Smooth muscle cell (in vitro differentiated cells): ENCODE measurements at regions not wholly inside any gene's neighbourhood (a gene's known extent, or its start where the extent isn't known, plus 50 kb on each side); places are given as distances from the start of the nearest gene placed in this dataset.
A peak's percentile ranks its signal among the peaks of the same experiment; 100 is the strongest.

ENCODE experiments used
- DNase-seq: peaks from one replicate; lab custom pipeline; 2025; ENCODE audit not compliant: unreplicated experiment; lab: John Stamatoyannopoulos, UW
- H2AFZ ChIP-seq: fragments of 200-600 bp; sonication (generic); 2 replicates; pipeline ENCODE4 v1.6.0; 2016; ENCODE audit warnings: antibody characterized with exemption, low read depth, mild to moderate bottlenecking
- H3F3A ChIP-seq: fragments of 200-600 bp; sonication (generic); 2 replicates; pipeline ENCODE4 v1.6.0; 2017; ENCODE audit warnings: antibody characterized with exemption, low read depth
- H3K27ac ChIP-seq: fragments of 200-600 bp; sonication (generic); 2 replicates; pipeline ENCODE4 v1.5.1; 2016; ENCODE audit warnings: low read depth, mild to moderate bottlenecking
- H3K27me3 ChIP-seq: fragments of 200-600 bp; sonication (generic); 2 replicates; pipeline ENCODE4 v1.6.1; 2016; ENCODE audit warnings: low read depth, mild to moderate bottlenecking
- H3K36me3 ChIP-seq: fragments of 200-600 bp; sonication (generic); 2 replicates; pipeline ENCODE4 v1.5.1; 2016; ENCODE audit warnings: low read depth
- H3K4me1 ChIP-seq: fragments of 200-600 bp; sonication (generic); 2 replicates; pipeline ENCODE4 v1.5.1; 2016; ENCODE audit warnings: low read depth
- H3K4me2 ChIP-seq: fragments of 200-600 bp; sonication (generic); 2 replicates; pipeline ENCODE4 v1.6.0; 2016; ENCODE audit warnings: mild to moderate bottlenecking
- H3K4me3 ChIP-seq: fragments of 200-600 bp; sonication (generic); 2 replicates; pipeline ENCODE4 v1.5.1; 2016; ENCODE audit warnings: mild to moderate bottlenecking
- H3K79me2 ChIP-seq: fragments of 200-600 bp; sonication (generic); 2 replicates; pipeline ENCODE4 v1.6.0; 2016; ENCODE audit warnings: low read depth, mild to moderate bottlenecking
- H3K9ac ChIP-seq: fragments of 200-600 bp; sonication (generic); 2 replicates; pipeline ENCODE4 v1.6.0; 2016; ENCODE audit warnings: low read depth
- H3K9me3 ChIP-seq: fragments of 200-600 bp; sonication (generic); replicated peaks from 2 replicates; pipeline ENCODE4 v1.5.1; 2016; ENCODE audit warnings: low read depth
- H4K20me1 ChIP-seq: fragments of 200-600 bp; sonication (generic); 2 replicates; pipeline ENCODE4 v1.6.0; 2016; ENCODE audit warnings: low read depth
- WGBS: methylation state at CpG from one replicate; pipeline ENCODE4 v1.1.7; 2016; ENCODE audit warnings: low lambda C conversion rate; 5-methylcytosine and 5-hydroxymethylcytosine counted together
- TF ChIP-seq, protein P1 (sequence below): fragments of 200-600 bp; sonication (generic); IDR thresholded peaks from 2 replicates; pipeline ENCODE4 v1.5.1; 2017; ENCODE audit warnings: borderline replicate concordance, mild to moderate bottlenecking, antibody characterized with exemption; ENCODE audit not compliant: insufficient read depth, poor library complexity, severe bottlenecking

DNA sequence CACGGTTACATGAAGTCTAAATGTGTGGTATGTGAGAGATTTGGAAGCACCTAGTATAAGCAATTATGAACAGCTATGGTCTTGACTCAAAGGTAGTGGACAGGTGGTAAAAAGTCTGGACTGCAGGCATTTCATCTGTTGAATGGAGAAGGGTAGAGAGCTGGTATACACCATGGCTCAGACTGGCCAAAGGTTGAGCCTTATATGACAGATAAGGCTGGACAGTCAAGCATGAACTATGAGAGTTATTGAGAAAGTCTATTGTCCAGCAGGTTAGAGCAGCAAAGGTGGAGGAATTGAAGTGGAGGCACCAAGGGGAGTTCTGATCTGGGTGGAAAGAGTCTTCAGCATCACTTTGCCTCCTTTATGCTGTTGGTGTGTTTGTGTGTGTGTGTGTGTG, 346.7 kb upstream of the SLC14A2 start:
- Histone ChIP-seq H3K4me3 (no peak overlapping the region), H3K79me2 (no peaks in the 10 kb centered on the region), H3K27ac (no peak overlapping the region), H3K9ac (no peak overlapping the region), H3K36me3 (no peaks in the 10 kb centered on the region), H3K9me3 (no peaks in the 10 kb centered on the region), H2AFZ (no peak overlapping the region), H3F3A (no peaks in the 10 kb centered on the region), H4K20me1 (no peaks in the 10 kb centered on the region), H3K4me2 (peak overlapping the region; percentile 21), H3K27me3 (no peaks in the 10 kb centered on the region), H3K4me1 (no peaks in the 10 kb centered on the region)
- DNase-seq, result no peak
- TF ChIP-seq, protein P1, sequence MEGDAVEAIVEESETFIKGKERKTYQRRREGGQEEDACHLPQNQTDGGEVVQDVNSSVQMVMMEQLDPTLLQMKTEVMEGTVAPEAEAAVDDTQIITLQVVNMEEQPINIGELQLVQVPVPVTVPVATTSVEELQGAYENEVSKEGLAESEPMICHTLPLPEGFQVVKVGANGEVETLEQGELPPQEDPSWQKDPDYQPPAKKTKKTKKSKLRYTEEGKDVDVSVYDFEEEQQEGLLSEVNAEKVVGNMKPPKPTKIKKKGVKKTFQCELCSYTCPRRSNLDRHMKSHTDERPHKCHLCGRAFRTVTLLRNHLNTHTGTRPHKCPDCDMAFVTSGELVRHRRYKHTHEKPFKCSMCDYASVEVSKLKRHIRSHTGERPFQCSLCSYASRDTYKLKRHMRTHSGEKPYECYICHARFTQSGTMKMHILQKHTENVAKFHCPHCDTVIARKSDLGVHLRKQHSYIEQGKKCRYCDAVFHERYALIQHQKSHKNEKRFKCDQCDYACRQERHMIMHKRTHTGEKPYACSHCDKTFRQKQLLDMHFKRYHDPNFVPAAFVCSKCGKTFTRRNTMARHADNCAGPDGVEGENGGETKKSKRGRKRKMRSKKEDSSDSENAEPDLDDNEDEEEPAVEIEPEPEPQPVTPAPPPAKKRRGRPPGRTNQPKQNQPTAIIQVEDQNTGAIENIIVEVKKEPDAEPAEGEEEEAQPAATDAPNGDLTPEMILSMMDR, result no peak
- 91% methylated on average over 1 of the region's 1 CpG for WGBS

DNA sequence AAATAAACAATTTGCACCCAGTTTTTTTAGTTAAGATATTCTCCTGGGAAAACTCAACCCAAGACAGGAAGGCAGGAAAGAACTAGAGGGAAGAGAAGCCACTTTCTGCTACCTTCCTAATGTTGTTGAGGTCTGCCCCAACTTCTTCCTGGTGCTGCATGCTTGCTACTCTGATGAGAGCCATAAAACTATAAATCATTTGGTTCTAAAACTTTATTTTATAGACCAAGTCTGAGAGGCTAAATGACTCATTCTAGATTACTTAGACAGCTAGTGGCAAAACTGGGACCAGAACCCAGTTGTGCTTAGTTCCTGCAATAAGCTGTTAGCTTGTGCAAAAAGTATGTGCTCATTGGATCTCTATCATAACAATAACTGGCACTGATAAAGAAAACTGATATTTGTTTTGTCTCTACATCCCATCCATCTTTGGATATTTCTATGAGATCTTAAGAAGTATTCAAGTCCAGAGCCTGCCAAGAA, 344.9 kb upstream of the SLC14A2 start:
- no peak overlapping the region for H3K4me2 ChIP-seq
- H3K36me3 ChIP-seq, result no peaks in the 10 kb centered on the region
- TF ChIP-seq, protein P1, result no peak
- H3F3A ChIP-seq, result no peaks in the 10 kb centered on the region
- H4K20me1 ChIP-seq, result no peaks in the 10 kb centered on the region
- H3K9ac ChIP-seq, result no peak overlapping the region
- no peaks in the 10 kb centered on the region for H3K79me2 ChIP-seq
- H2AFZ ChIP-seq, result no peak overlapping the region
- H3K4me1 ChIP-seq, result no peaks in the 10 kb centered on the region
- no peak overlapping the region for H3K27ac ChIP-seq
- DNase-seq, result no peak
- no peak overlapping the region for H3K4me3 ChIP-seq
- H3K27me3 ChIP-seq, result no peaks in the 10 kb centered on the region
- H3K9me3 ChIP-seq, result no peaks in the 10 kb centered on the region

DNA sequence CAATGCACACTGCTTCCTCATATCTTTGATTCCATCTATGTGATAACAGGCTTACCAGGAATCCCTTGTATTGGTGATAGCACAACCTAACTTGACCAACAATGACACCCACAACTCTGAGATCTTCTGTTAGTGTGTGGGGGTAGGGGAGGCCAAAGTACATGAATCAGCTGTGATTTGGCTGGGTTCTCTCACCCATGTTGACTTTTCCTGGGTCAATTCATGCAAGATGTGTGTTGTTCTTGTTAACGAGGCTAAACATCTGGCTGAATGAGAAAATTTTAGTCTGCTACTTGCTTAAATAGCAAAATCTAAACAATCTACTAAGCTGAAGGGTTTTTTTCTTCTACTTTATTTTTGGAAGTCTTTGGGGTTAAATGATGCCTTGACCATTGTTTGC, 341.2 kb upstream of the SLC14A2 start:
- Histone ChIP-seq H3K9me3 (no peaks in the 10 kb centered on the region), H3K27ac (no peak overlapping the region), H4K20me1 (no peaks in the 10 kb centered on the region), H3K9ac (no peak overlapping the region), H3F3A (no peaks in the 10 kb centered on the region), H3K4me1 (no peaks in the 10 kb centered on the region), H2AFZ (no peak overlapping the region), H3K79me2 (no peaks in the 10 kb centered on the region), H3K27me3 (no peaks in the 10 kb centered on the region), H3K4me3 (no peak overlapping the region), H3K4me2 (no peak overlapping the region), H3K36me3 (no peaks in the 10 kb centered on the region)
- 89% methylated on average over 1 of the region's 1 CpG for WGBS
- no peak for DNase-seq
- TF ChIP-seq, protein P1, result no peak

DNA sequence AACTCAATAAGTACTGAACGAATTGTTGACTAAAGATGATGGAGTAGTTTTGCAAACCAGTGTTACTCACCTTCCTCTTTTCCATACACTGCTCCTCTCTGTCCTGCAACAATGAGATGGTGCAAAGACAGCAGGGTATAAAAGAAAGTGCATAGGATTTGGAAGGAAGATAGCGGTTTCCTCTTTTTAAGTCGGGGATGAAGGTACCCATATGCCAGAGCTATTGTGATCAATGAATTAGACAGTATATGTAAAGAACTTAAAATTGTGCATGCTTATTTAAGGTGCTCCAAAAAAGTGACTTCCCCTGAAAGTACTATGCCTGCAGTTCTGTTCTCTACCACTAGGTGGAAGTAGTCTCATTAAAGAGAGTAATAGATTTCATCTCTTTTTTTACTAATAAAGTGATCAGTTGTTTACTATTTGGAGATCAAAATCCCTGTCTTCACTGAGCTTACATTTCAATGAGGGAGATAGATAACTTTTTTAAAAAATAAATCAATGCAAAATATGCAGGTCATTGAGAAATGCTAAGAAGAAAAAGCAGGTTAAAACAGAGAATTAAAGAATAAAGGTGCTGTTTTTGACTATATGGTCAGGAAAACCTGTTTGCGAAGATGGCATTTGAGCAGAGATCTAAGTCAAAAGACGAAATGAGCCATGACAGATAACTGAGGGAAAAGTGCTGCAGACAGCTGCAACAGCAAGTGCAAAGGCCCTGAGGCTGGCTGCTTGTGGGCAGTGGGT, 339.7 kb upstream of the SLC14A2 start:
- H3K27ac ChIP-seq, result no peak overlapping the region
- H3K36me3 ChIP-seq, result no peaks in the 10 kb centered on the region
- no peaks in the 10 kb centered on the region for H3K9me3 ChIP-seq
- no peaks in the 10 kb centered on the region for H3F3A ChIP-seq
- no peaks in the 10 kb centered on the region for H3K27me3 ChIP-seq
- DNase-seq, result no peak
- no peak overlapping the region for H2AFZ ChIP-seq
- no peak overlapping the region for H3K4me2 ChIP-seq
- TF ChIP-seq, protein P1, result peak; percentile 77
- H3K79me2 ChIP-seq, result no peaks in the 10 kb centered on the region
- no peak overlapping the region for H3K4me3 ChIP-seq
- no peaks in the 10 kb centered on the region for H3K4me1 ChIP-seq
- no peak overlapping the region for H3K9ac ChIP-seq
- H4K20me1 ChIP-seq, result no peaks in the 10 kb centered on the region
- 73% methylated on average over 5 of the region's 5 CpGs for WGBS
